ENCODE measurements at regions not wholly inside any gene's neighbourhood (a gene's known extent, or its start where the extent isn't known, plus 50 kb on each side); places are given as distances from the start of the nearest gene placed in this dataset.

- Histone ChIP-seq H3K9me3 (no peaks in the 10 kb centered on the region), H3K36me3 (no peaks in the 10 kb centered on the region), H3K4me1 (ENCODE audit: control insufficient read depth in 1 of 2, insufficient read depth in 1 of 2, low read depth in 1 of 2, low read length in 1 of 2) (no peaks in the 10 kb centered on the region), H3K27me3 (no peaks in the 10 kb centered on the region), H3K27ac (no peak overlapping the region), H3K4me3 (ENCODE audit: low read depth in 1 of 2, low read length in 1 of 2) (no peak overlapping the region)
- no peak for TF ChIP-seq CTCF (IDR thresholded peaks at IDR 0.05)
Measured at GRCh38 chr1:216913976-216914375, 190.7 kb upstream of the ESRRG start.

- Histone ChIP-seq H3K4me3 (ENCODE audit: low read depth in 1 of 2, low read length in 1 of 2) (no peak overlapping the region), H3K27ac (no peak overlapping the region), H3K4me1 (ENCODE audit: control insufficient read depth in 1 of 2, insufficient read depth in 1 of 2, low read depth in 1 of 2, low read length in 1 of 2) (no peaks in the 10 kb centered on the region), H3K27me3 (no peaks in the 10 kb centered on the region), H3K9me3 (no peaks in the 10 kb centered on the region), H3K36me3 (no peaks in the 10 kb centered on the region)
- TF ChIP-seq CTCF (IDR thresholded peaks at IDR 0.05) = no peak
Measured at GRCh38 chr1:216910081-216910840, 187.0 kb upstream of the ESRRG start.

GRCh38 chr1:216908126-216908525 lies 184.9 kb upstream of the ESRRG start:
- H3K27me3 ChIP-seq = no peaks in the 10 kb centered on the region
- no peaks in the 10 kb centered on the region for H3K4me1 ChIP-seq (ENCODE audit: control insufficient read depth in 1 of 2, insufficient read depth in 1 of 2, low read depth in 1 of 2, low read length in 1 of 2)
- no peak for TF ChIP-seq CTCF (IDR thresholded peaks at IDR 0.05)
- H3K9me3 ChIP-seq = no peaks in the 10 kb centered on the region
- no peaks in the 10 kb centered on the region for H3K36me3 ChIP-seq
- H3K27ac ChIP-seq = no peak overlapping the region
- no peak overlapping the region for H3K4me3 ChIP-seq (ENCODE audit: low read depth in 1 of 2, low read length in 1 of 2)

- Histone ChIP-seq H3K9me3 (no peaks in the 10 kb centered on the region), H3K4me1 (ENCODE audit: control insufficient read depth in 1 of 2, insufficient read depth in 1 of 2, low read depth in 1 of 2, low read length in 1 of 2) (no peaks in the 10 kb centered on the region), H3K4me3 (ENCODE audit: low read depth in 1 of 2, low read length in 1 of 2) (no peak overlapping the region), H3K27ac (no peak overlapping the region), H3K27me3 (no peaks in the 10 kb centered on the region), H3K36me3 (no peaks in the 10 kb centered on the region)
- no peak for TF ChIP-seq CTCF (IDR thresholded peaks at IDR 0.05)
Measured at GRCh38 chr1:216907100-216907499, 183.9 kb upstream of the ESRRG start.

GRCh38 chr1:216905781-216906180 lies 182.6 kb upstream of the ESRRG start:
- H3K9me3 ChIP-seq = no peaks in the 10 kb centered on the region
- H3K36me3 ChIP-seq = no peaks in the 10 kb centered on the region
- H3K27me3 ChIP-seq = no peaks in the 10 kb centered on the region
- H3K27ac ChIP-seq = no peak overlapping the region
- H3K4me1 ChIP-seq (ENCODE audit: control insufficient read depth in 1 of 2, insufficient read depth in 1 of 2, low read depth in 1 of 2, low read length in 1 of 2) = no peaks in the 10 kb centered on the region
- no peak overlapping the region for H3K4me3 ChIP-seq (ENCODE audit: low read depth in 1 of 2, low read length in 1 of 2)
- no peak for TF ChIP-seq CTCF (IDR thresholded peaks at IDR 0.05)
